ENCODE measurements at regions not wholly inside any gene's neighbourhood (a gene's known extent, or its start where the extent isn't known, plus 50 kb on each side); places are given as distances from the start of the nearest gene placed in this dataset.

GRCh38 chr2:42920446-42921146 lies 128.2 kb upstream of the HAAO start:
- DNase-seq (ENCODE audit: low read depth in 3 of 3), result no peak

- DNase-seq (ENCODE audit: low read depth in 3 of 3), result no peak
Measured at GRCh38 chr2:42918671-42919318, 126.4 kb upstream of the HAAO start.

GRCh38 chr2:42918041-42918440 lies 125.7 kb upstream of the HAAO start:
- DNase-seq (ENCODE audit: low read depth in 3 of 3), result no peak

- no peak for DNase-seq (ENCODE audit: low read depth in 3 of 3)
Measured at GRCh38 chr2:42917425-42917927, 125.1 kb upstream of the HAAO start.

GRCh38 chr2:42916324-42916723 lies 123.9 kb upstream of the HAAO start:
- no peak for DNase-seq (ENCODE audit: low read depth in 3 of 3)

GRCh38 chr2:42914860-42915259 lies 122.5 kb upstream of the HAAO start:
- DNase-seq (ENCODE audit: low read depth in 3 of 3), result no peak

GRCh38 chr2:42914314-42914713 lies 121.9 kb upstream of the HAAO start:
- no peak for DNase-seq (ENCODE audit: low read depth in 3 of 3)

- DNase-seq (ENCODE audit: low read depth in 3 of 3), result no peak
Measured at GRCh38 chr2:42913280-42913878, 121.0 kb upstream of the HAAO start.

GRCh38 chr2:42910645-42911405 lies 118.4 kb upstream of the HAAO start:
- DNase-seq (ENCODE audit: low read depth in 3 of 3), result no peak

GRCh38 chr2:42909966-42910365 lies 117.6 kb upstream of the HAAO start:
- DNase-seq (ENCODE audit: low read depth in 3 of 3), result no peak

GRCh38 chr2:42908518-42909200 lies 116.3 kb upstream of the HAAO start:
- DNase-seq (ENCODE audit: low read depth in 3 of 3), result no peak

- DNase-seq (ENCODE audit: low read depth in 3 of 3), result no peak
Measured at GRCh38 chr2:42907835-42908234, 115.5 kb upstream of the HAAO start.

- no peak for DNase-seq (ENCODE audit: low read depth in 3 of 3)
Measured at GRCh38 chr2:42906557-42907411, 114.4 kb upstream of the HAAO start.

GRCh38 chr2:42906111-42906556 lies 113.8 kb upstream of the HAAO start:
- DNase-seq (ENCODE audit: low read depth in 3 of 3), result no peak

GRCh38 chr2:42905341-42906110 lies 113.1 kb upstream of the HAAO start:
- DNase-seq (ENCODE audit: low read depth in 3 of 3), result no peak

- no peak for DNase-seq (ENCODE audit: low read depth in 3 of 3)
Measured at GRCh38 chr2:42904576-42904876, 112.1 kb upstream of the HAAO start.

- DNase-seq (ENCODE audit: low read depth in 3 of 3), result no peak
Measured at GRCh38 chr2:42903821-42904575, 111.6 kb upstream of the HAAO start.

GRCh38 chr2:42902939-42903709 lies 110.7 kb upstream of the HAAO start:
- no peak for DNase-seq (ENCODE audit: low read depth in 3 of 3)
